B cell (primary cell): ENCODE measurements at regions not wholly inside any gene's neighbourhood (a gene's known extent, or its start where the extent isn't known, plus 50 kb on each side); places are given as distances from the start of the nearest gene placed in this dataset.

ENCODE experiments used
- ATAC-seq: fragments of 200-7000 bp; cut with Tn5 transposase; one replicate; pipeline ENCODE4 v1.10.0; 2021; ENCODE audit warnings: low read depth, mild to moderate bottlenecking, moderate number of reproducible peaks, moderate library complexity
- CTCF ChIA-PET: fragments of 350-600 bp; sonication (Branson Sonifier 250); formaldehyde crosslinking; loops from one replicate; lab custom pipeline; 2021; ENCODE audit warnings: antibody characterized with exemption, inconsistent platforms; lab: Charles Lee
- POLR2A ChIA-PET: fragments of 350-600 bp; sonication (Branson Sonifier 250); formaldehyde crosslinking; loops from one replicate; lab custom pipeline; 2021; ENCODE audit warnings: antibody characterized with exemption; lab: Charles Lee
- DNase-seq: peaks from one replicate; pipeline ENCODE4 v3.0.0; 2013
- H2AFZ ChIP-seq: 2 replicates; pipeline ENCODE4 v1.6.1; 2012; ENCODE audit warnings: mild to moderate bottlenecking, low read depth, low read length; ENCODE audit not compliant: insufficient read depth, poor library complexity, severe bottlenecking
- H3K27ac ChIP-seq, 2 donors: 1 replicate in 1 of 2; 2 replicates in 1 of 2; pipeline ENCODE4 v1.5.1; 2012 to 2013; ENCODE audit warnings: low read length in 2 of 2, mild to moderate bottlenecking in 2 of 2, moderate library complexity in 1 of 2
- H3K27me3 ChIP-seq, 4 experiments: fragments of 200-600 bp in 1 of 4; sonication (generic) in 1 of 4; replicated peaks in 1 of 4; 1 replicate in 2 of 4; 2 replicates in 2 of 4; pipeline versions ENCODE4 v1.6.1 to v1.7.0; 2013 to 2016; ENCODE audit warnings: low read length in 3 of 4, mild to moderate bottlenecking in 2 of 4, mixed read lengths in 1 of 4, moderate library complexity in 1 of 4; ENCODE audit not compliant: insufficient read depth in 4 of 4, control insufficient read depth in 3 of 4; ENCODE audit errors: control extremely low read depth in 1 of 4
- H3K36me3 ChIP-seq, 2 experiments: replicated peaks in 1 of 2; 1 replicate in 1 of 2; 2 replicates in 1 of 2; pipeline versions ENCODE4 v1.6.1 to v1.7.1; 2013; ENCODE audit warnings: low read length in 1 of 2; ENCODE audit not compliant: insufficient read depth in 2 of 2, control insufficient read depth in 1 of 2; ENCODE audit errors: control extremely low read depth in 1 of 2, extremely low read depth in 1 of 2
- H3K4me1 ChIP-seq, 2 donors: fragments of 200-600 bp in 1 of 2; sonication (generic) in 1 of 2; 1 replicate in 1 of 2; 2 replicates in 1 of 2; pipeline versions ENCODE4 v1.5.1 to v1.6.1; 2013 to 2017; ENCODE audit warnings: low read length in 2 of 2; ENCODE audit not compliant: control insufficient read depth in 2 of 2, insufficient read depth in 2 of 2
- H3K4me2 ChIP-seq: replicated peaks from 2 replicates; pipeline ENCODE3; 2012; ENCODE audit warnings: mild to moderate bottlenecking, low read depth, low read length; ENCODE audit not compliant: poor library complexity, severe bottlenecking
- H3K4me3 ChIP-seq, 5 experiments: fragments of 200-600 bp in 1 of 5; sonication (generic) in 1 of 5; 1 replicate in 3 of 5; 2 replicates in 2 of 5; pipeline versions ENCODE4 v1.5.1 to v1.7.0; 2011 to 2016; ENCODE audit warnings: low read length in 4 of 5, mild to moderate bottlenecking in 4 of 5, low read depth in 2 of 5, control low read depth in 1 of 5, moderate library complexity in 1 of 5; ENCODE audit not compliant: insufficient read depth in 1 of 5; ENCODE audit errors: control extremely low read depth in 1 of 5, extremely low read depth in 1 of 5
- H3K79me2 ChIP-seq: fragments of 200-600 bp; sonication (generic); one replicate; pipeline ENCODE4 v1.6.0; 2016; ENCODE audit warnings: low read length; ENCODE audit not compliant: control insufficient read depth, insufficient read depth
- H3K9ac ChIP-seq: fragments of 200-600 bp; sonication (generic); 2 replicates; pipeline ENCODE4 v1.6.1; 2017; ENCODE audit warnings: mild to moderate bottlenecking, low read length, moderate library complexity
- H3K9me3 ChIP-seq, 3 donors: one replicate each; pipeline versions ENCODE4 v1.6.1 to v1.7.1; 2013; ENCODE audit warnings: low read length in 2 of 3; ENCODE audit not compliant: control insufficient read depth in 2 of 3, insufficient read depth in 1 of 3; ENCODE audit errors: control extremely low read depth in 1 of 3
- H4K20me1 ChIP-seq: 2 replicates; pipeline ENCODE4 v1.6.0; 2012; ENCODE audit warnings: mild to moderate bottlenecking, low read length; ENCODE audit not compliant: insufficient read depth, control insufficient read depth, poor library complexity, severe bottlenecking
- H3K27ac Mint-ChIP-seq: one replicate; pipeline ENCODE4 v1.8.0; 2021; ENCODE audit warnings: mixed read lengths
- H3K27me3 Mint-ChIP-seq: one replicate; pipeline ENCODE4 v1.8.0; 2021; ENCODE audit warnings: mixed read lengths
- H3K4me1 Mint-ChIP-seq: one replicate; pipeline ENCODE4 v1.8.0; 2021; ENCODE audit warnings: mixed read lengths
- H3K4me3 Mint-ChIP-seq: one replicate; pipeline ENCODE4 v1.8.0; 2021; ENCODE audit warnings: mixed read lengths
- H3K9me3 Mint-ChIP-seq: one replicate; pipeline ENCODE4 v1.8.0; 2022; ENCODE audit warnings: mixed read lengths; ENCODE audit not compliant: insufficient read depth
- EZH2 ChIP-seq: IDR thresholded peaks from 2 replicates; pipeline ENCODE4 v1.6.1; 2012; ENCODE audit warnings: borderline replicate concordance, low read depth, mild to moderate bottlenecking, moderate library complexity, low read length; ENCODE audit not compliant: insufficient read depth, poor library complexity, severe bottlenecking
- WGBS: methylation state at CpG from one replicate; pipeline ENCODE4 v1.1.5; 2013; ENCODE audit warnings: missing lambda C conversion rate; ENCODE audit not compliant: insufficient coverage; 5-methylcytosine and 5-hydroxymethylcytosine counted together
- intact Hi-C: fragments of 100-400 bp; cut with micrococcal nuclease; formaldehyde crosslinking; loops from one replicate; pipeline ENCODE4 v1.10.0; 2022
- TF ChIP-seq, protein P1 (sequence below): fragments of 200-600 bp; IDR thresholded peaks from one replicate; pipeline ENCODE4 v1.8.0; 2022; ENCODE audit warnings: antibody characterized with exemption, mild to moderate bottlenecking

DNA sequence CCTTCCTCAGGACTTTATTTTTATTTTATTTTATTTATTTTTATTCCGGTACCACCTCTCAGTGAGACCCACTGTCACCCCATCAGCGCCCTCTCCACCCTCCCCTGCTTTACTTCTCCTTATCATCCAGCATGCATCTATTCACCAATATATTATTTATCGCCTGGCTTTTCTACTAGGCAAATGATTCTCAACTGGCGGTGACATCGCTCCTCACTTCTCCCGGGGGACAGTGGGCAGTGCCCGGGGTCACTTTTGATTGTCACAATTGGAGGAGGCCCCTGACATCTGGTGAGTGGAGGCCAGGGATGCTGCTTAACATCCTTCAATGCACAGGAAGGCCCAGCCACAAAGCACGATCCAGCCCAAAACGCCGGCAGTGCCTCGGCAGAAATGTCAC, 138.7 kb downstream of the ETS2 start:
- 93% methylated on average over 10 of the region's 11 CpGs for WGBS
- ChIA-PET CTCF (no interaction called here), POLR2A (no interaction called here)
- H3K4me1 ChIP-seq: no peaks in the 10 kb centered on the region
- intact Hi-C loops: no loop called here
- no peaks in the 10 kb centered on the region for H3K36me3 ChIP-seq
- H3K4me3 ChIP-seq: no peak overlapping the region
- no peaks in the 10 kb centered on the region for H4K20me1 ChIP-seq
- Mint-ChIP-seq H3K27ac (no peak overlapping the region), H3K27me3 (peaks cover 3% of the 10 kb centered on the region), H3K4me3 (no peak overlapping the region), H3K4me1 (no peaks in the 10 kb centered on the region), H3K9me3 (no peaks in the 10 kb centered on the region)
- no peaks in the 10 kb centered on the region for H3K27me3 ChIP-seq
- no peak for DNase-seq
- H3K4me2 ChIP-seq: no peak overlapping the region
- TF ChIP-seq EZH2: no peak
- TF ChIP-seq, protein P1, sequence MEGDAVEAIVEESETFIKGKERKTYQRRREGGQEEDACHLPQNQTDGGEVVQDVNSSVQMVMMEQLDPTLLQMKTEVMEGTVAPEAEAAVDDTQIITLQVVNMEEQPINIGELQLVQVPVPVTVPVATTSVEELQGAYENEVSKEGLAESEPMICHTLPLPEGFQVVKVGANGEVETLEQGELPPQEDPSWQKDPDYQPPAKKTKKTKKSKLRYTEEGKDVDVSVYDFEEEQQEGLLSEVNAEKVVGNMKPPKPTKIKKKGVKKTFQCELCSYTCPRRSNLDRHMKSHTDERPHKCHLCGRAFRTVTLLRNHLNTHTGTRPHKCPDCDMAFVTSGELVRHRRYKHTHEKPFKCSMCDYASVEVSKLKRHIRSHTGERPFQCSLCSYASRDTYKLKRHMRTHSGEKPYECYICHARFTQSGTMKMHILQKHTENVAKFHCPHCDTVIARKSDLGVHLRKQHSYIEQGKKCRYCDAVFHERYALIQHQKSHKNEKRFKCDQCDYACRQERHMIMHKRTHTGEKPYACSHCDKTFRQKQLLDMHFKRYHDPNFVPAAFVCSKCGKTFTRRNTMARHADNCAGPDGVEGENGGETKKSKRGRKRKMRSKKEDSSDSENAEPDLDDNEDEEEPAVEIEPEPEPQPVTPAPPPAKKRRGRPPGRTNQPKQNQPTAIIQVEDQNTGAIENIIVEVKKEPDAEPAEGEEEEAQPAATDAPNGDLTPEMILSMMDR: no peak
- no peak overlapping the region for H2AFZ ChIP-seq
- ATAC-seq: no peak
- no peak overlapping the region for H3K9ac ChIP-seq
- H3K9me3 ChIP-seq: peaks cover 0 to 10% (median 0%) of the 10 kb centered on the region in 3 donors
- no peak overlapping the region for H3K27ac ChIP-seq
- no peaks in the 10 kb centered on the region for H3K79me2 ChIP-seq

GRCh38 chr21:38942748-38943211, 137.1 kb downstream of the ETS2 start:
- Histone ChIP-seq H3K36me3 (no peaks in the 10 kb centered on the region), H3K79me2 (no peaks in the 10 kb centered on the region), H3K9me3 (peaks cover 0 to 10% (median 0%) of the 10 kb centered on the region in 3 donors), H3K9ac (no peak overlapping the region), H3K4me1 (no peaks in the 10 kb centered on the region), H3K27ac (no peak overlapping the region), H3K27me3 (no peaks in the 10 kb centered on the region), H2AFZ (no peak overlapping the region), H3K4me2 (no peak overlapping the region), H3K4me3 (no peak overlapping the region), H4K20me1 (no peaks in the 10 kb centered on the region)
- WGBS: 96% methylated on average over 6 of the region's 7 CpGs
- TF ChIP-seq, protein P1: no peak
- no peak for TF ChIP-seq EZH2
- ChIA-PET CTCF (no interaction called here), POLR2A (no interaction called here)
- no peak overlapping the region for H3K4me3 Mint-ChIP-seq
- DNase-seq (no peak), ATAC-seq (no peak)
- no peaks in the 10 kb centered on the region for H3K9me3 Mint-ChIP-seq
- intact Hi-C loops: no loop called here
- no peaks in the 10 kb centered on the region for H3K4me1 Mint-ChIP-seq
- H3K27me3 Mint-ChIP-seq: peaks cover 3% of the 10 kb centered on the region
- no peak overlapping the region for H3K27ac Mint-ChIP-seq
